CD4-positive, CD25-positive, alpha-beta regulatory T cell (primary cell): ENCODE measurements at regions not wholly inside any gene's neighbourhood (a gene's known extent, or its start where the extent isn't known, plus 50 kb on each side); places are given as distances from the start of the nearest gene placed in this dataset.

Experiments used
- ATAC-seq, 2 donors: fragments of 150-1000 bp; cut with Tn5 transposase; one replicate each; pipeline ENCODE4 v1.10.0; 2021; ENCODE audit warnings: low read depth in 2 of 2, moderate number of reproducible peaks in 2 of 2, moderate library complexity in 1 of 2
- DNase-seq, 3 donors: peaks; one replicate each; pipeline versions ENCODE4 v3.0.0 to v3.0.0-alpha.2; 2012 to 2022; ENCODE audit warnings: mixed read lengths in 1 of 3
- H3K27ac ChIP-seq: one replicate; pipeline ENCODE4 v1.7.0; 2013; ENCODE audit warnings: mild to moderate bottlenecking, low read length; ENCODE audit not compliant: insufficient read depth, poor library complexity, severe bottlenecking
- H3K27me3 ChIP-seq: one replicate; pipeline ENCODE4 v1.7.0; 2013; ENCODE audit warnings: low read length; ENCODE audit not compliant: control insufficient read depth, insufficient read depth
- H3K36me3 ChIP-seq: one replicate; pipeline ENCODE4 v1.7.0; 2013; ENCODE audit warnings: mild to moderate bottlenecking, low read length, moderate library complexity; ENCODE audit not compliant: control insufficient read depth, insufficient read depth
- H3K4me1 ChIP-seq: 2 replicates; pipeline ENCODE4 v1.7.0; 2013; ENCODE audit warnings: mild to moderate bottlenecking, low read length; ENCODE audit not compliant: insufficient read depth, control insufficient read depth, poor library complexity, severe bottlenecking
- H3K4me3 ChIP-seq: one replicate; pipeline ENCODE4 v1.7.0; 2013; ENCODE audit warnings: low read depth, mild to moderate bottlenecking, low read length, moderate library complexity
- H3K9me3 ChIP-seq, 2 experiments: 1 replicate in 1 of 2; 2 replicates in 1 of 2; pipeline ENCODE4 v1.7.0; 2013; ENCODE audit warnings: low read length in 2 of 2, mild to moderate bottlenecking in 1 of 2, moderate library complexity in 1 of 2; ENCODE audit not compliant: control insufficient read depth in 2 of 2
- H3K27ac Mint-ChIP-seq, 3 donors: one replicate each; pipeline ENCODE4 v1.8.0; 2020 to 2022; ENCODE audit warnings: mild to moderate bottlenecking in 3 of 3, mixed read lengths in 3 of 3, moderate library complexity in 2 of 3
- H3K27me3 Mint-ChIP-seq: one replicate; pipeline ENCODE4 v1.8.0; 2022; ENCODE audit warnings: mild to moderate bottlenecking, mixed read lengths
- H3K36me3 Mint-ChIP-seq: one replicate; pipeline ENCODE4 v1.8.0; 2020; ENCODE audit warnings: mixed read lengths
- H3K4me1 Mint-ChIP-seq, 4 donors: one replicate each; pipeline ENCODE4 v1.8.0; 2020 to 2022; ENCODE audit warnings: mixed read lengths in 4 of 4, mild to moderate bottlenecking in 1 of 4
- H3K4me3 Mint-ChIP-seq, 4 donors: one replicate each; pipeline ENCODE4 v1.8.0; 2020 to 2022; ENCODE audit warnings: mild to moderate bottlenecking in 4 of 4, mixed read lengths in 4 of 4, moderate library complexity in 3 of 4
- H3K9me3 Mint-ChIP-seq, 7 donors: one replicate each; pipeline ENCODE4 v1.8.0; 2020 to 2022; ENCODE audit warnings: mixed read lengths in 7 of 7, mild to moderate bottlenecking in 3 of 7, moderate library complexity in 2 of 7

DNA sequence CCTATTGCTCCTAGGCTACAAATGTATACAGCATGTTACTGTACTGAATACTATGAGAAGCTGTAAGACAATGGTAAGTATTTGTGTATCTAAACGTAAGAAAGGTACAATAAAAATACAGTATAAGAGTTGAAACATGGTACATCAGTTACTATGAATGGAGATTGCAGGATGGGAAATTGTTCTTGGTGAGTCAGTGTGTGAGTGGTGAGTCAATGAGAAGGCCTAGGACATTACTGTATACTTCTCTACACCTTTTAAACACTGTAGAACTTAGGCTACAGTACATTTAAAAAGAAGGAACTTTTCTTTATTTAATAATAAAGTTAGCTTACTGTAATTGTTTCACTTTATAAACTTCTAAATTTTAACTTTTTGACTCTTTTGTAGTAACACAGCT is 2603.2 kb downstream of the PCDH7 start:
- Histone ChIP-seq H3K9me3 (no peaks in the 10 kb centered on the region), H3K4me3 (no peak overlapping the region), H3K27ac (no peak overlapping the region), H3K36me3 (no peaks in the 10 kb centered on the region), H3K4me1 (no peaks in the 10 kb centered on the region), H3K27me3 (no peaks in the 10 kb centered on the region)
- Mint-ChIP-seq H3K36me3 (no peaks in the 10 kb centered on the region), H3K9me3 (peaks cover 1 to 27% (median 10%) of the 10 kb centered on the region in 7 donors), H3K4me1 (no peaks in the 10 kb centered on the region), H3K4me3 (no peak overlapping the region), H3K27me3 (no peaks in the 10 kb centered on the region), H3K27ac (no peak overlapping the region)
- ATAC-seq (no peak), DNase-seq (no peak)

DNA sequence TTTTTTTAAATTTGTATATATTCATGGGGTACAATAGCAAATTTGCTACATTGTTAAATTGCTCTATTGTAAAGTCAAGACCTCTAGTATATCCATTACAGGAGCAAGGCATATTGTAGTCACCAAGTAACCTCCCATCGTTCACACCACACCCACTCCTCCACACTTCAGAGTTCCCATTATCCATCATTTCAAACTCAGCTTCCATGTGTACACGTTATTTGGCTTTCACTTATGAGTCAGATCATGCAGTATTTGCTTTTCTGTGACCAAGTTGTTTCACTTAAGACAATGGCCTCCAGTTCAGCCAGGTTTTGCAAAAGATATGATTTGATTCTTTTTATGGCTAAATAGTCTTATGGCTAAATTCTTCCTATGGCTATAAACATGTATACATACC is 2614.2 kb downstream of the PCDH7 start:
- Mint-ChIP-seq H3K27me3 (no peaks in the 10 kb centered on the region), H3K9me3 (peaks cover 5 to 45% (median 12%) of the 10 kb centered on the region in 7 donors), H3K36me3 (no peaks in the 10 kb centered on the region), H3K27ac (no peak overlapping the region), H3K4me1 (no peaks in the 10 kb centered on the region), H3K4me3 (no peak overlapping the region)
- Histone ChIP-seq H3K27ac (no peak overlapping the region), H3K4me1 (no peaks in the 10 kb centered on the region), H3K4me3 (no peak overlapping the region), H3K9me3 (peaks cover 2 to 12% of the 10 kb centered on the region in 2 experiments), H3K36me3 (no peaks in the 10 kb centered on the region), H3K27me3 (no peaks in the 10 kb centered on the region)
- DNase-seq (no peak), ATAC-seq (no peak)

DNA sequence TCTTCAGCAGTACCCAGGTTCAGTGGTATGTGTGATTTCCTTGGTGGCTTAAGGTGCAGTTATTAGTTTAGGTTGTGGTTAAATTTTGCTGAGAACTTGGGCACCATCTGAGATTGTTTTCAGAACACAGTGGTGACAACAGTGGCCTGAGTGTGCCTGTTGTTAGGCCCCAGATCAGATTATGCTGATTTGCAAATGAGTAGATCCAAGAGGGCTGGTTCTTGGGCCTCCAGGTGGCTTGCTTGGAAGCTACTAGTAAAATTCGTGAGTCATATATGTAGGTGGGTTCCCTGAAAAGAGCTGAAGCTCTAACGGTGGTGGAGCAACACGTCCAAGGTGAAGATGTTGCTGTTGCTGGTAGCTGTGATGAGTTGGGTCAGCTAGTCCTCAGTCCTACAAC is 2619.6 kb downstream of the PCDH7 start:
- H3K27me3 Mint-ChIP-seq = no peaks in the 10 kb centered on the region
- DNase-seq (no peak), ATAC-seq (no peak)
- no peaks in the 10 kb centered on the region for H3K36me3 Mint-ChIP-seq
- H3K9me3 ChIP-seq = peaks cover 0 to 10% of the 10 kb centered on the region in 2 experiments
- no peak overlapping the region for H3K4me3 Mint-ChIP-seq
- H3K4me3 ChIP-seq = no peak overlapping the region
- H3K27me3 ChIP-seq = no peaks in the 10 kb centered on the region
- H3K27ac Mint-ChIP-seq = no peak overlapping the region
- no peak overlapping the region for H3K27ac ChIP-seq
- H3K9me3 Mint-ChIP-seq = peaks cover 2 to 38% (median 6%) of the 10 kb centered on the region in 7 donors
- H3K36me3 ChIP-seq = no peaks in the 10 kb centered on the region
- H3K4me1 Mint-ChIP-seq = no peaks in the 10 kb centered on the region
- H3K4me1 ChIP-seq = no peaks in the 10 kb centered on the region

DNA sequence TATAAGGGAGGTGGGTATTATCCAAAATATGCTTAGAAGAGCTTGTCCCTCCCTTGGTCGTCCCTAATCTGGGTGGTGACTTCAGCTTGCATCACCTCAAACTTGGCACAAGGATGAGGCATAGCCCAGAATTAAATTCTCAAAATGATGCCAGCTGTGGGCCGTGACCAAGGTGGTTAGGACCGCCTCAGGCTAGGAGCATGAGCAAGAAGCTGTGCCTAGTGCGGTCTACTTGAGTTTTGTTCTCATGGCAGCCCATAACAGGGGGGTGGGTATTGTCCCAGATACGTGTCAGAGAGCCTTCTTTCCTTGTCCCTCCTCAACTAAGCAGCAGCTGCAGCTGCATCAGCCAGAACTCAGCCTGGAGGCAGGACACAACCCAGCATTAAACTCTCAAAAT is 2620.0 kb downstream of the PCDH7 start:
- H3K27me3 ChIP-seq = no peaks in the 10 kb centered on the region
- Mint-ChIP-seq H3K4me1 (no peaks in the 10 kb centered on the region), H3K36me3 (no peaks in the 10 kb centered on the region), H3K4me3 (no peak overlapping the region), H3K9me3 (peaks cover 2 to 40% (median 5%) of the 10 kb centered on the region in 7 donors), H3K27me3 (no peaks in the 10 kb centered on the region), H3K27ac (no peak overlapping the region)
- ATAC-seq = no peak
- no peaks in the 10 kb centered on the region for H3K4me1 ChIP-seq
- peaks cover 0 to 10% of the 10 kb centered on the region in 2 experiments for H3K9me3 ChIP-seq
- H3K27ac ChIP-seq = no peak overlapping the region
- no peaks in the 10 kb centered on the region for H3K36me3 ChIP-seq
- H3K4me3 ChIP-seq = no peak overlapping the region
- DNase-seq = no peak

DNA sequence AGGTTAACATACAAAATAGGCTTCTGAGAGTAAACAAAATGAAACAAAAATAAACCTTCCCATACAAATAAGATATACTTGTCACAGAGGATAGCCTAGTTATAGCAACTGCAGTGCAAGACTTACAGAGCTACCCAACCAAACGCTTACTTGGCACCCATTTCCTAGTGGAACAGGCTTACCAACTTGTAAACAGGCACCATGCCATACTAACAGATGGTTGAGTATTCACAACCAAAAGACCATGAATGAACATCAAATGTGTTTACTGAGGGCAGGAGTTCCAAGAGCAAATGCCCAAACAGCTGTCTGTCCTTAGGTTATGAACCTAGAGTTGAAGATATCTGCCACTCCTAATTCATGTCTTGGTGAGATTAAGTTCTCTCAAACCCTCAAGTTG is 2629.2 kb downstream of the PCDH7 start:
- Mint-ChIP-seq H3K27ac (no peak overlapping the region), H3K4me1 (no peaks in the 10 kb centered on the region), H3K9me3 (peaks cover 0 to 13% (median 2%) of the 10 kb centered on the region in 7 donors), H3K36me3 (no peaks in the 10 kb centered on the region), H3K27me3 (no peaks in the 10 kb centered on the region), H3K4me3 (no peak overlapping the region)
- H3K9me3 ChIP-seq = no peaks in the 10 kb centered on the region
- H3K27me3 ChIP-seq = no peaks in the 10 kb centered on the region
- no peak overlapping the region for H3K27ac ChIP-seq
- DNase-seq (no peak), ATAC-seq (no peak)
- H3K4me1 ChIP-seq = no peaks in the 10 kb centered on the region
- no peaks in the 10 kb centered on the region for H3K36me3 ChIP-seq
- H3K4me3 ChIP-seq = no peak overlapping the region

DNA sequence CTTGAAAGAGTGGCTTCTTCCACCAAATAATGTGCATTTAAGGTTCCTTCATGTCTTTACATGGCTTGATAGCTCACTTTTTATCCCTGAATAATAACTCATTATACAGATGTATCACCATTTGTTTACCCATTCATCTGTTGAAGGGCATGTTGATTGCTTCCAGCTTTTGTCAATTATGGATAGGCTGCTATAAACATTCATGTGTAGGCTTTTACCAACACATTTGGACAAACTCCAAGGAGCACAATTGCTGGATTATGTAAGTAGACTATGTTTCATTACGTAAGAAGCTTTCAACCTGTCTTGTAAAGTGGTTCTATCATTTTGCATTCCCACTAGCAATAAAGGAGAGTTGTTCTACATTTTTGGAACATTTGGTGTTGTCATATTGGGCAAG is 2637.0 kb downstream of the PCDH7 start:
- H3K36me3 Mint-ChIP-seq = no peaks in the 10 kb centered on the region
- no peak overlapping the region for H3K4me3 ChIP-seq
- no peaks in the 10 kb centered on the region for H3K27me3 Mint-ChIP-seq
- no peak overlapping the region for H3K27ac ChIP-seq
- H3K27ac Mint-ChIP-seq = no peak overlapping the region
- no peaks in the 10 kb centered on the region for H3K36me3 ChIP-seq
- DNase-seq (no peak), ATAC-seq (no peak)
- no peaks in the 10 kb centered on the region for H3K27me3 ChIP-seq
- H3K4me1 ChIP-seq = no peaks in the 10 kb centered on the region
- H3K9me3 Mint-ChIP-seq = peaks cover 0 to 17% (median 4%) of the 10 kb centered on the region in 7 donors
- H3K4me1 Mint-ChIP-seq = no peaks in the 10 kb centered on the region
- no peaks in the 10 kb centered on the region for H3K9me3 ChIP-seq
- no peak overlapping the region for H3K4me3 Mint-ChIP-seq

DNA sequence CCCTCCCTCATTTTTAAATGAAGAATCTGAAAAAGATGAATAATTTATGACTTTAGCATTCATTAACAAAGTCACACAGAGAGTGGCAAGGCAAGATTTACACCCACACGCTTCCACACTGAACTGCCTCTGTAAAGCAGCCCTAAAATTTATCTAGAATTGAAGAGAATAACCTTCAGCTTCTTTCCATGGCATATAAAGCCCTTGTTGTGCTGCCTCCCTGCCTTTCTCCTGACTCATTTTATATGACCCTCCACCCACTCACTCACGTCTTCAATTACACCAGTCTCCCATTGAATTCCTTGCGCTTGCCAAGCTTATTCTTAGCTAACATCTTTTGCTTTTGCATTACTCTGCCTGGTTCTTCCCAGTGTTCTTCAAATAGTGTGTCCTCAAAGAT is 2649.3 kb downstream of the PCDH7 start:
- H3K27ac ChIP-seq = no peak overlapping the region
- Mint-ChIP-seq H3K4me3 (no peak overlapping the region), H3K9me3 (peaks cover 2 to 27% (median 9%) of the 10 kb centered on the region in 7 donors), H3K27ac (no peak overlapping the region), H3K4me1 (no peaks in the 10 kb centered on the region), H3K27me3 (no peaks in the 10 kb centered on the region), H3K36me3 (no peaks in the 10 kb centered on the region)
- H3K9me3 ChIP-seq = peaks cover 0 to 11% of the 10 kb centered on the region in 2 experiments
- no peak for ATAC-seq
- no peak overlapping the region for H3K4me3 ChIP-seq
- H3K27me3 ChIP-seq = no peaks in the 10 kb centered on the region
- H3K4me1 ChIP-seq = no peaks in the 10 kb centered on the region
- no peaks in the 10 kb centered on the region for H3K36me3 ChIP-seq
- DNase-seq = no peak

DNA sequence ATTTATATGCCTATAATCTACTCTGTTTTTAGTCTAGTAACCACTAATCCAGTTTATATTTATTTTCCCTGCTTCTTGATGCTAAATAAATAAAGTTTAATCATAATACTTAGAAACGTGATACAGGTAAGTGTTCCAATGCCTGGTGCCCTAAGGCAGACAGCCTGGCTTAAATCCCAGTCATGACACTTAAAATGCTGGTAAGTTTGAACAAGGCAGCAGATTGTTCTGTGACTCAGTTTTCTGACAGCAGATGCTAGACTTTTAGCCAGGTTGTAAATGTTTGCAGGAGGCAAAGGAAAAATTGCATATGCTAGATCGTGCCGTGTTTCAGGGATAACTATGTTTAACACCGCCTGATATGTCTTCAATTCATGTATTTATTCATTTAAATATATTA is 2661.6 kb downstream of the PCDH7 start:
- H3K36me3 Mint-ChIP-seq = no peaks in the 10 kb centered on the region
- H3K4me3 Mint-ChIP-seq = no peak overlapping the region
- ATAC-seq (no peak), DNase-seq (no peak)
- Histone ChIP-seq H3K36me3 (no peaks in the 10 kb centered on the region), H3K27me3 (no peaks in the 10 kb centered on the region), H3K9me3 (peaks cover 0 to 19% of the 10 kb centered on the region in 2 experiments), H3K4me3 (no peak overlapping the region), H3K4me1 (no peaks in the 10 kb centered on the region), H3K27ac (no peak overlapping the region)
- no peaks in the 10 kb centered on the region for H3K27me3 Mint-ChIP-seq
- peaks cover 0 to 20% (median 6%) of the 10 kb centered on the region in 7 donors for H3K9me3 Mint-ChIP-seq
- no peaks in the 10 kb centered on the region for H3K4me1 Mint-ChIP-seq
- no peak overlapping the region for H3K27ac Mint-ChIP-seq
